ENCODE measurements at regions not wholly inside any gene's neighbourhood (a gene's known extent, or its start where the extent isn't known, plus 50 kb on each side); places are given as distances from the start of the nearest gene placed in this dataset.

- TF ChIP-seq CTCF (IDR thresholded peaks at IDR 0.05): no peak
- TF ChIP-seq POLR2A (IDR thresholded peaks at IDR 0.05): no peak
These were observed 228.7 kb upstream of the LRFN5 start for GRCh38 chr14:41377932-41378331.
